ENCODE measurements at regions not wholly inside any gene's neighbourhood (a gene's known extent, or its start where the extent isn't known, plus 50 kb on each side); places are given as distances from the start of the nearest gene placed in this dataset.

GRCh38 chr4:134666640-134667039 is 465.1 kb upstream of the PABPC4L start:
- H3K27ac ChIP-seq, result no peak overlapping the region
- H3K4me3 ChIP-seq, result no peak overlapping the region
- no peak for TF ChIP-seq CTCF (IDR thresholded peaks at IDR 0.05)
- DNase-seq (ENCODE audit: low spot score), result no peak

DNA sequence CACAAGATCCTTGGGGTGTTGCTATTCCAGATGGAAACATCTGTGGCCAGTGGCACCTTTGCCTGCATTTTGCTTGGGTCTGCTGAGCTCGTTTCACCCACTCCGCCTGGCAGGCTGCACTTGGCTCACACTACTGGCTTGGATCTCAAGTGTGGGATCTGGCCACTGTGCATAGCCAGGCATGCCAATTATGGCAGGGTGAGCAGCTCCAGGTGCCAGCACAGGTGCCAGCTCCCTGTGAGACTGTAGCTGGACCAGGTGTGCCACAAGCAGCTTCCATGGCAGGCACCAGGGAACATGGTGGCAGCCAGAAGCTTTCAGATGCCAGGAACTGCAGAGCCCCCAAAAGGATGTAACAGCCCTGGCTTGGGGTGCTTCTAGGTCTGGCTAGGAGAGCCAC is 463.8 kb upstream of the PABPC4L start:
- no peak for TF ChIP-seq CTCF (IDR thresholded peaks at IDR 0.05)
- Histone ChIP-seq H3K4me3 (no peak overlapping the region), H3K27ac (no peak overlapping the region)
- no peak for DNase-seq (ENCODE audit: low spot score)

- no peak for TF ChIP-seq CTCF (IDR thresholded peaks at IDR 0.05)
- Histone ChIP-seq H3K27ac (no peak overlapping the region), H3K4me3 (no peak overlapping the region)
- no peak for DNase-seq (ENCODE audit: low spot score)
These were observed 462.2 kb upstream of the PABPC4L start for GRCh38 chr4:134663742-134664141.

- Histone ChIP-seq H3K27ac (no peak overlapping the region), H3K4me3 (no peak overlapping the region)
- TF ChIP-seq CTCF (IDR thresholded peaks at IDR 0.05), result no peak
- DNase-seq (ENCODE audit: low spot score), result no peak
These were observed 448.9 kb upstream of the PABPC4L start for GRCh38 chr4:134650461-134650860.

GRCh38 chr4:134645778-134646177 is 444.2 kb upstream of the PABPC4L start:
- DNase-seq (ENCODE audit: low spot score), result no peak
- H3K4me3 ChIP-seq, result no peak overlapping the region
- no peak for TF ChIP-seq CTCF (IDR thresholded peaks at IDR 0.05)

GRCh38 chr4:134636338-134637051 is 434.9 kb upstream of the PABPC4L start:
- no peak for TF ChIP-seq CTCF (IDR thresholded peaks at IDR 0.05)
- Histone ChIP-seq H3K27ac (no peak overlapping the region), H3K4me3 (no peak overlapping the region)
- no peak for DNase-seq (ENCODE audit: low spot score)

More at GRCh38 chr4:134645778-134646177, 444.2 kb upstream of the PABPC4L start:
- no peak overlapping the region for H3K27ac ChIP-seq

DNA sequence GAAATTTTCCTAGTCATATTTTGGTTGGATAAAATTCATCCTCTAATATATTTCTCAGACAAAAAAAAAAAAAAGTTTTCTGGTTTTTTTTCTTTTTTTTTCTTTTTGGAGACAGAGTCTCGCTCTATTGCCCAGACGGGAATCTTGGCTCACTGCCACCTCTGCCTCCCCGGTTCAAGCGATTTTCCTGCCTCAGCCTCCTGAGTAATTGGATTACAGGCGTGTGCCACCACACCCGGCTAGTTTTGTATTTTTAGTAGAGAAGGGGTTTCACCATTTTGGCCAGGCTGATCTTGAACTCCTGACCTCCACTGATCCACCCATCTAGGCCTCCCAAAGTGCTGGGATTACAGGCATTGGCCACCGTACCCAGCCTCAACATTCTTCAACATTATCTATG is 432.7 kb upstream of the PABPC4L start:
- Histone ChIP-seq H3K4me3 (no peak overlapping the region), H3K27ac (no peak overlapping the region)
- no peak for TF ChIP-seq CTCF (IDR thresholded peaks at IDR 0.05)
- no peak for DNase-seq (ENCODE audit: low spot score)

Measured in coronary artery (tissue), 2 donors.